ENCODE measurements at regions not wholly inside any gene's neighbourhood (a gene's known extent, or its start where the extent isn't known, plus 50 kb on each side); places are given as distances from the start of the nearest gene placed in this dataset.

- no peak for TF ChIP-seq CTCF (IDR thresholded peaks at IDR 0.05)
- TF ChIP-seq EZH2 (IDR thresholded peaks at IDR 0.05; ENCODE audit: borderline replicate concordance, insufficient read depth, low read depth, low read length, poor library complexity, severe bottlenecking), result no peak
Measured at GRCh38 chrX:125172531-125172930, 147.1 kb upstream of the TEX13C start.
